WTC11 (cell line): ENCODE measurements at regions not wholly inside any gene's neighbourhood (a gene's known extent, or its start where the extent isn't known, plus 50 kb on each side); places are given as distances from the start of the nearest gene placed in this dataset.

Experiments
- ATAC-seq: fragments of 200-7000 bp; cut with Tn5 transposase; 2 replicates; pipeline ENCODE4 v1.10.0; 2021; ENCODE audit warnings: mild to moderate bottlenecking, moderate library complexity
- CTCF ChIA-PET: fragments of 300-600 bp; sonication (Branson Sonifier 250); formaldehyde crosslinking; loops from one replicate; lab custom pipeline; 2021; ENCODE audit warnings: antibody characterized with exemption; lab: Charles Lee
- POLR2A ChIA-PET: fragments of 350-600 bp; sonication (Branson Sonifier 250); formaldehyde crosslinking; loops from one replicate; lab custom pipeline; 2021; ENCODE audit warnings: antibody characterized with exemption; lab: Charles Lee
- DNase-seq: peaks from one replicate; pipeline ENCODE4 v3.0.0; 2021; ENCODE audit warnings: low spot score
- H3K27ac Mint-ChIP-seq: 2 replicates; pipeline ENCODE4 v1.8.0; 2021; ENCODE audit warnings: mixed read lengths
- H3K27me3 Mint-ChIP-seq: 2 replicates; pipeline ENCODE4 v1.8.0; 2021; ENCODE audit warnings: low read depth, mild to moderate bottlenecking, moderate library complexity, mixed read lengths
- H3K36me3 Mint-ChIP-seq: 2 replicates; pipeline ENCODE4 v1.8.0; 2021; ENCODE audit warnings: mixed read lengths
- H3K4me1 Mint-ChIP-seq: 2 replicates; pipeline ENCODE4 v1.8.0; 2022; ENCODE audit warnings: mixed read lengths
- H3K4me3 Mint-ChIP-seq: 2 replicates; pipeline ENCODE4 v1.8.0; 2021; ENCODE audit warnings: mild to moderate bottlenecking, moderate library complexity, mixed read lengths
- H3K9me3 Mint-ChIP-seq: 2 replicates; pipeline ENCODE4 v1.8.0; 2021; ENCODE audit warnings: mixed read lengths
- ATF3 ChIP-seq: sonication (generic); formaldehyde crosslinking; conservative IDR thresholded peaks from 2 replicates; pipeline ENCODE4 v1.8.1; 2022; ENCODE audit warnings: mild to moderate bottlenecking, missing genetic modification reagents
- CDX4 ChIP-seq: fragments of 250-450 bp; sonication (Bioruptor Pico); IDR thresholded peaks from 2 replicates; pipeline ENCODE4 v1.9.0; 2021; ENCODE audit warnings: moderate library complexity, mild to moderate bottlenecking, inconsistent platforms, borderline replicate concordance
- CREB1 ChIP-seq: sonication (generic); formaldehyde crosslinking; IDR thresholded peaks from 2 replicates; pipeline ENCODE4 v1.8.0; 2023; ENCODE audit warnings: mild to moderate bottlenecking, missing genetic modification reagents
- FOXJ3 ChIP-seq: sonication (generic); formaldehyde crosslinking; IDR thresholded peaks from 2 replicates; pipeline ENCODE4 v1.9.0; 2021; ENCODE audit warnings: missing genetic modification reagents, mild to moderate bottlenecking, borderline replicate concordance
- FOXP1 ChIP-seq: sonication (generic); formaldehyde crosslinking; IDR thresholded peaks from 2 replicates; pipeline ENCODE4 v1.8.0; 2022; ENCODE audit warnings: missing genetic modification reagents, mild to moderate bottlenecking, moderate library complexity, borderline replicate concordance
- JAZF1 ChIP-seq: fragments of 250-450 bp; sonication (Bioruptor Pico); IDR thresholded peaks from 2 replicates; pipeline ENCODE4 v1.9.0; 2021; ENCODE audit warnings: moderate library complexity, mild to moderate bottlenecking, inconsistent platforms
- JUN ChIP-seq: sonication (generic); formaldehyde crosslinking; IDR thresholded peaks from 2 replicates; pipeline ENCODE4 v1.8.0; 2023; ENCODE audit warnings: mild to moderate bottlenecking, missing genetic modification reagents
- MYBL2 ChIP-seq: sonication (generic); formaldehyde crosslinking; IDR thresholded peaks from 2 replicates; pipeline ENCODE4 v1.8.1; 2023; ENCODE audit warnings: mild to moderate bottlenecking, moderate library complexity, missing genetic modification reagents
- NFATC4 ChIP-seq: fragments of 250-450 bp; sonication (Bioruptor Pico); IDR thresholded peaks from 2 replicates; pipeline ENCODE4 v1.9.0; 2021; ENCODE audit warnings: mild to moderate bottlenecking
- OVOL2 ChIP-seq: fragments of 250-450 bp; sonication (Bioruptor Pico); IDR thresholded peaks from 2 replicates; pipeline ENCODE4 v1.9.0; 2021; ENCODE audit warnings: mild to moderate bottlenecking, borderline replicate concordance
- PREB ChIP-seq: sonication (generic); formaldehyde crosslinking; IDR thresholded peaks from 2 replicates; pipeline ENCODE4 v1.8.1; 2022; ENCODE audit warnings: mild to moderate bottlenecking, missing genetic modification reagents, moderate library complexity, borderline replicate concordance
- SMAD3 ChIP-seq: sonication (generic); formaldehyde crosslinking; IDR thresholded peaks from 2 replicates; pipeline ENCODE4 v1.8.0; 2022; ENCODE audit warnings: missing genetic modification reagents, mild to moderate bottlenecking, borderline replicate concordance
- USF2 ChIP-seq: sonication (generic); formaldehyde crosslinking; IDR thresholded peaks from 2 replicates; pipeline ENCODE4 v1.8.1; 2023; ENCODE audit warnings: mild to moderate bottlenecking, missing genetic modification reagents, moderate library complexity
- ZBTB43 ChIP-seq: sonication (generic); formaldehyde crosslinking; IDR thresholded peaks from 2 replicates; pipeline ENCODE4 v1.8.1; 2023; ENCODE audit warnings: mild to moderate bottlenecking, missing genetic modification reagents
- ZNF138 ChIP-seq: sonication (generic); formaldehyde crosslinking; conservative IDR thresholded peaks from 2 replicates; pipeline ENCODE4 v1.8.1; 2022; ENCODE audit warnings: mild to moderate bottlenecking, moderate library complexity, missing genetic modification reagents
- ZNF416 ChIP-seq: fragments of 250-450 bp; sonication (Bioruptor Pico); IDR thresholded peaks from 2 replicates; pipeline ENCODE4 v1.9.0; 2021; ENCODE audit warnings: mild to moderate bottlenecking, inconsistent platforms
- ZNF512 ChIP-seq: sonication (generic); formaldehyde crosslinking; IDR thresholded peaks from 2 replicates; pipeline ENCODE4 v1.8.1; 2022; ENCODE audit warnings: missing genetic modification reagents, borderline replicate concordance
- ZNF532 ChIP-seq: fragments of 250-450 bp; sonication (Bioruptor Pico); IDR thresholded peaks from 2 replicates; pipeline ENCODE4 v1.9.0; 2021; ENCODE audit warnings: mild to moderate bottlenecking, borderline replicate concordance
- TF ChIP-seq, protein P1 (sequence below): fragments of 250-450 bp; sonication (Bioruptor Pico); IDR thresholded peaks from 2 replicates; pipeline ENCODE4 v1.8.0; 2021; ENCODE audit warnings: mild to moderate bottlenecking
- TF ChIP-seq, protein P2 (sequence below): sonication (generic); formaldehyde crosslinking; IDR thresholded peaks from 2 replicates; pipeline ENCODE4 v1.8.1; 2022; ENCODE audit warnings: low read depth, mild to moderate bottlenecking, moderate library complexity, missing genetic modification reagents, borderline replicate concordance
- TF ChIP-seq, protein P3 (sequence below): fragments of 250-450 bp; sonication (Bioruptor Pico); IDR thresholded peaks from 2 replicates; pipeline ENCODE4 v1.9.0; 2021; ENCODE audit warnings: mild to moderate bottlenecking

- ChIA-PET CTCF (no interaction called here), POLR2A (no interaction called here)
- H3K9me3 Mint-ChIP-seq = no peaks in the 10 kb centered on the region
- H3K4me3 Mint-ChIP-seq = no peak overlapping the region
- H3K27ac Mint-ChIP-seq = no peak overlapping the region
- TF ChIP-seq CREB1 (CRISPR knock-in tag) = no peak
- TF ChIP-seq, protein P1, sequence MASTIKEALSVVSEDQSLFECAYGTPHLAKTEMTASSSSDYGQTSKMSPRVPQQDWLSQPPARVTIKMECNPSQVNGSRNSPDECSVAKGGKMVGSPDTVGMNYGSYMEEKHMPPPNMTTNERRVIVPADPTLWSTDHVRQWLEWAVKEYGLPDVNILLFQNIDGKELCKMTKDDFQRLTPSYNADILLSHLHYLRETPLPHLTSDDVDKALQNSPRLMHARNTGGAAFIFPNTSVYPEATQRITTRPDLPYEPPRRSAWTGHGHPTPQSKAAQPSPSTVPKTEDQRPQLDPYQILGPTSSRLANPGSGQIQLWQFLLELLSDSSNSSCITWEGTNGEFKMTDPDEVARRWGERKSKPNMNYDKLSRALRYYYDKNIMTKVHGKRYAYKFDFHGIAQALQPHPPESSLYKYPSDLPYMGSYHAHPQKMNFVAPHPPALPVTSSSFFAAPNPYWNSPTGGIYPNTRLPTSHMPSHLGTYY (CRISPR knock-in tag) = no peak
- no peak for TF ChIP-seq ATF3 (CRISPR knock-in tag)
- no peak for TF ChIP-seq USF2
- TF ChIP-seq ZNF416 (CRISPR knock-in tag) = no peak
- TF ChIP-seq, all 79 proteins: peak for 0
- no peaks in the 10 kb centered on the region; the same call in 1 of the 2 replicates for H3K27me3 Mint-ChIP-seq
- no peaks in the 10 kb centered on the region for H3K36me3 Mint-ChIP-seq
- ATAC-seq (no peak), DNase-seq (no peak)
- H3K4me1 Mint-ChIP-seq = peaks cover 7% of the 10 kb centered on the region
These were observed 153.0 kb downstream of the HMHB1 start for GRCh38 chr5:143964919-143965318.

GRCh38 chr5:143966280-143966679, 154.3 kb downstream of the HMHB1 start:
- Mint-ChIP-seq H3K4me3 (no peak overlapping the region), H3K9me3 (peaks cover 3% of the 10 kb centered on the region; the same call in 1 of the 2 replicates), H3K27me3 (no peaks in the 10 kb centered on the region; the same call in 1 of the 2 replicates), H3K4me1 (peaks cover 7% of the 10 kb centered on the region), H3K27ac (no peak overlapping the region), H3K36me3 (no peaks in the 10 kb centered on the region)
- ATAC-seq = no peak
- ChIA-PET CTCF (interaction anchor here (0.7 kb wide), 1 partner anchor 44 kb away, joined by 3 read pairs; no protein-coding TSS in a partner anchor), POLR2A (no interaction called here)
- no peak for DNase-seq
- TF ChIP-seq ZNF138 (CRISPR knock-in tag) (no peak), OVOL2 (CRISPR knock-in tag) (no peak), JUN (CRISPR knock-in tag) (no peak), CDX4 (CRISPR knock-in tag) (no peak), SMAD3 (no peak), ZBTB43 (CRISPR knock-in tag) (no peak), ZNF532 (CRISPR knock-in tag) (no peak), NFATC4 (CRISPR knock-in tag) (no peak), FOXP1 (CRISPR knock-in tag) (no peak), PREB (CRISPR knock-in tag) (no peak), FOXJ3 (no peak), JAZF1 (CRISPR knock-in tag) (no peak), MYBL2 (CRISPR knock-in tag) (no peak), ZNF512 (CRISPR knock-in tag) (no peak), ATF3 (CRISPR knock-in tag) (no peak)
- TF ChIP-seq, protein P2, sequence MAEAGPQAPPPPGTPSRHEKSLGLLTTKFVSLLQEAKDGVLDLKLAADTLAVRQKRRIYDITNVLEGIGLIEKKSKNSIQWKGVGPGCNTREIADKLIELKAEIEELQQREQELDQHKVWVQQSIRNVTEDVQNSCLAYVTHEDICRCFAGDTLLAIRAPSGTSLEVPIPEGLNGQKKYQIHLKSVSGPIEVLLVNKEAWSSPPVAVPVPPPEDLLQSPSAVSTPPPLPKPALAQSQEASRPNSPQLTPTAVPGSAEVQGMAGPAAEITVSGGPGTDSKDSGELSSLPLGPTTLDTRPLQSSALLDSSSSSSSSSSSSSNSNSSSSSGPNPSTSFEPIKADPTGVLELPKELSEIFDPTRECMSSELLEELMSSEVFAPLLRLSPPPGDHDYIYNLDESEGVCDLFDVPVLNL (CRISPR knock-in tag) = no peak
- TF ChIP-seq, protein P3, sequence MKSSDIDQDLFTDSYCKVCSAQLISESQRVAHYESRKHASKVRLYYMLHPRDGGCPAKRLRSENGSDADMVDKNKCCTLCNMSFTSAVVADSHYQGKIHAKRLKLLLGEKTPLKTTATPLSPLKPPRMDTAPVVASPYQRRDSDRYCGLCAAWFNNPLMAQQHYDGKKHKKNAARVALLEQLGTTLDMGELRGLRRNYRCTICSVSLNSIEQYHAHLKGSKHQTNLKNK (CRISPR knock-in tag) = no peak
